ENCODE measurements at regions not wholly inside any gene's neighbourhood (a gene's known extent, or its start where the extent isn't known, plus 50 kb on each side); places are given as distances from the start of the nearest gene placed in this dataset.
"Not testable (repeated sequence)": the region's sequence is repeated elsewhere in the genome, so short reads cannot be mapped to it uniquely, and the experiment has no call there.

DNA sequence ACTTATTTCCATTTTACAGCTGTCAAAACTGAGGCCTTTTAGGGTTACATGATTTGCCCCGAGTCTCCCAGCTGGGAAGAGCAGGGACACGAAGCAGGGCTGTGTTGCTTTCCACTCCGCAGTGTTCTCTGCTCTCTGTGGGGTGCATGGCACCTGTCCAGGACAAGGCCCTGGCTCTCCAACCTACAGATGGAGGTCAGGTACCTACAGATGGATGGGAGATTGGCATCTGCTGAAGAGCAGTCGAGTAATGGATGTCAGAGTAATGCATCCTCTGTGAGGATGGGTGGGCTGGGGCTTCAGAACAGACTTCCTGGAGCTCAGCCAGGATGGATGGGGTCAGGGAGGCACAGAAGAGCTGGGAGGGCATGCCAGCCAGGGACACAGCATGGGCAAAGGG, 85.0 kb downstream of the EMX2 start:
- FAIRE-seq (no peak), DNase-seq (ENCODE audit: low read depth) (no peak)
- no peak overlapping the region for H3K4me3 ChIP-seq (ENCODE audit: low read depth, low read length)
- H3K27me3 ChIP-seq (ENCODE audit: control insufficient read depth, insufficient read depth, low read length): no peaks in the 10 kb centered on the region
- TF ChIP-seq, protein P1, sequence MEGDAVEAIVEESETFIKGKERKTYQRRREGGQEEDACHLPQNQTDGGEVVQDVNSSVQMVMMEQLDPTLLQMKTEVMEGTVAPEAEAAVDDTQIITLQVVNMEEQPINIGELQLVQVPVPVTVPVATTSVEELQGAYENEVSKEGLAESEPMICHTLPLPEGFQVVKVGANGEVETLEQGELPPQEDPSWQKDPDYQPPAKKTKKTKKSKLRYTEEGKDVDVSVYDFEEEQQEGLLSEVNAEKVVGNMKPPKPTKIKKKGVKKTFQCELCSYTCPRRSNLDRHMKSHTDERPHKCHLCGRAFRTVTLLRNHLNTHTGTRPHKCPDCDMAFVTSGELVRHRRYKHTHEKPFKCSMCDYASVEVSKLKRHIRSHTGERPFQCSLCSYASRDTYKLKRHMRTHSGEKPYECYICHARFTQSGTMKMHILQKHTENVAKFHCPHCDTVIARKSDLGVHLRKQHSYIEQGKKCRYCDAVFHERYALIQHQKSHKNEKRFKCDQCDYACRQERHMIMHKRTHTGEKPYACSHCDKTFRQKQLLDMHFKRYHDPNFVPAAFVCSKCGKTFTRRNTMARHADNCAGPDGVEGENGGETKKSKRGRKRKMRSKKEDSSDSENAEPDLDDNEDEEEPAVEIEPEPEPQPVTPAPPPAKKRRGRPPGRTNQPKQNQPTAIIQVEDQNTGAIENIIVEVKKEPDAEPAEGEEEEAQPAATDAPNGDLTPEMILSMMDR (IDR thresholded peaks at IDR 0.05; ENCODE audit: insufficient read depth, low read length, severe bottlenecking): no peak
- no peaks in the 10 kb centered on the region for H3K36me3 ChIP-seq (ENCODE audit: control insufficient read depth, insufficient read depth, low read length)

DNA sequence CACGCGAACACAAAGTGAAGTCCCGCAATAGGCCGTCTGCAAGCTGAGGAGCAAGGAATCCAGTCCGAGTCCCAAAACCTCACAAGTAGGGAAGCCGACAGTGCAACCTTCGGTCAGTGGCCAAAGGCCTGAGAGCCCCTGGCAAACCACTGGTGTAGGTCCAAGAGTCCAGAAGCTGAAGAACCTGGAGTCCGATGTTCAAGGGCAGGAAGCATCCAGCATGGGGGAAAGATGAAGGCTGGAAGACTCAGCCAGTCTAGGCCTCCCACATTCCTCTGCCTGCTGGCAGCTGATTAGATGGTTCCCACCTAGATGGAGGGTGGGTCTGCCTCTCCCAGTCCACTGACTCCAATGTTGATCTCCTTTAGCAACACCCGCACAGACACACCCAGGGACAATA, 87.2 kb downstream of the EMX2 start:
- H3K4me3 ChIP-seq (ENCODE audit: low read depth, low read length); FAIRE-seq; DNase-seq (ENCODE audit: low read depth); H3K36me3 ChIP-seq (ENCODE audit: control insufficient read depth, insufficient read depth, low read length); H3K27me3 ChIP-seq (ENCODE audit: control insufficient read depth, insufficient read depth, low read length): not testable (repeated sequence)

DNA sequence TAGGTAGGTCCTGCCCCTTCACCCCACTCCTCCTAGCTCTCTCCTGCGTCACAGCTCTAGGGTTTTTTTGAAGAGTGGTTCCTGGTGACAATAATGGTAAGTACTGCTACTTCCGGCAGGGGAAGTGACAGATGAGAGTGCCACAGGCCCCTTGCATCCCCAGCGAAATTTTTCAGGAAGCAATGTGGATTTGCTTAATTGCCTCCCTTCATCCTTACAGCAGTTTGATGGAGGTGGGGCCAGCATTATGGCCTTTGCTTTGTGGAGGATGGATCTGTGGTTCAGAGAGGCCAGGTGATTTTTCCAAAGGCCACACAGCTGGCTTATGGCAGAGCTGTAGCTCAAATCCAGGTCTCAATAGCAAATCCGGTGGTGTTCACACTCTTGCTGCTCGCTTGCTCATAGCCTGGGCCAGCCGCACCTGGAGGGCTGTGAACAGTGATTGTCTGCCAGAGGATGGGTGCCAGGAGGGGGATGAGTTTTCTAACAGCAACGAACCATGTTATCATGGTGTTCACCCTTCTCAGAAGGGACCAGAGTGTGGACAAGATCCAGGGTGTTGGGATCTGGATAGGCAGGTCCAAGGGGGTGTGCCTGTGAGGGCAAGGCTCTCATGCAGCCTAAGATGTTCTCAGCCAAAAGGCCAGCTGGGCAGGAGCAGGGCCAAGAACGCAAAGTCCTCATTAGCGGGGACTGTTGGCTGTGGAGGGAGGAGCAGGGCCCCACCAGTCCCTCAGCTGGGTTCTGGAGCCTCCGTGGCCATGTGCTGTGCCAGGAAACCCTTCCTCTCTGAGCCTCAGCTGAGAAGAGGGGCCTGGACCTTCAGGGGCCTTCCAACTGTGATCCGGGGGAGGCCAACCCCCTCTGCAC, 89.0 kb downstream of the EMX2 start:
- Histone ChIP-seq H3K4me3 (ENCODE audit: low read depth, low read length) (no peak overlapping the region), H3K27me3 (ENCODE audit: control insufficient read depth, insufficient read depth, low read length) (no peaks in the 10 kb centered on the region), H3K36me3 (ENCODE audit: control insufficient read depth, insufficient read depth, low read length) (no peaks in the 10 kb centered on the region)
- DNase-seq (ENCODE audit: low read depth) (no peak), FAIRE-seq (no peak)
- TF ChIP-seq, protein P1 (IDR thresholded peaks at IDR 0.05; ENCODE audit: insufficient read depth, low read length, severe bottlenecking): no peak

DNA sequence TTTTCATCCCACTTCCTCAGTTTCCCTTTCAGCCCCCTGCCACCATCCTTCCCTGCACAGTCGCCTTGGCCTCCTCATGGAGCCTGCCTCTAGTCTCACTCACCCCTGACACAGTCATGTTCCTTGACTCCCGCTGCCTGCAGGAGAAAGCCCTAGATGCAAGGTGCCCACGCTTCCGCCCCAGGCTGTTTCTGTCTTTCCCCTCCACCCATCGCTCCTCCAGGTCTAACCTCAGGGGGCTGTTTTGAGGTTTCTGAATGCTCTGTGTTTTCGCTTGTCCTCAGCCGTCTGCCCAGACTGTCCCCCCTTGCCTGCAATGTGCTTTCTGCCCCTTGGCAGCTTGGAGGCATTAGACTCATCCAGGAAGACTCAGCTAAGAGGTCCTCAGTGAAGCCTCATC, 89.9 kb downstream of the EMX2 start:
- H3K36me3 ChIP-seq (ENCODE audit: control insufficient read depth, insufficient read depth, low read length): no peaks in the 10 kb centered on the region
- no peaks in the 10 kb centered on the region for H3K27me3 ChIP-seq (ENCODE audit: control insufficient read depth, insufficient read depth, low read length)
- TF ChIP-seq, protein P1 (IDR thresholded peaks at IDR 0.05; ENCODE audit: insufficient read depth, low read length, severe bottlenecking): no peak
- H3K4me3 ChIP-seq (ENCODE audit: low read depth, low read length): no peak overlapping the region
- DNase-seq (ENCODE audit: low read depth) (no peak), FAIRE-seq (no peak)

DNA sequence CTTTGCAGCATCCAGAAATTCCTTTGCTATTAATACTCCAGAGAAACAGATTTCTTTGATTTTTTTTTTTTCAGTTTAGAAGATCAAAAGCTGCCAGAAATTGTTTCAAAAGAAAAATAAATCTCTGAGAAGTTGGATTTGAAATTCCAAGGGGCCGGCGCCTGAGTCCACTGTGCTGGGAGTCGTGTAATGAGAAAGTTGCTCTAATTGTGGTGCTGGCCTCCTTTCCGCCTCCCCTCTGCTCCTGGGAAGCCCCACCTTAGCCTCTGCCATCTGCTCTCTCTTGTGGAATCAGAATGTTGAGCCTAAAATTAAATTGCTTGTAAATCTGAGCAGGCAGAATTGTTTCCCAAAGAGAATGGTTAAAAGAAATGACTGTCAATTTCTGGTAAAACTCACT, 93.3 kb downstream of the EMX2 start:
- Histone ChIP-seq H3K36me3 (ENCODE audit: control insufficient read depth, insufficient read depth, low read length) (no peaks in the 10 kb centered on the region), H3K4me3 (ENCODE audit: low read depth, low read length) (no peak overlapping the region), H3K27me3 (ENCODE audit: control insufficient read depth, insufficient read depth, low read length) (no peaks in the 10 kb centered on the region)
- TF ChIP-seq, protein P1 (IDR thresholded peaks at IDR 0.05; ENCODE audit: insufficient read depth, low read length, severe bottlenecking): no peak
- DNase-seq (ENCODE audit: low read depth) (no peak), FAIRE-seq (no peak)

DNA sequence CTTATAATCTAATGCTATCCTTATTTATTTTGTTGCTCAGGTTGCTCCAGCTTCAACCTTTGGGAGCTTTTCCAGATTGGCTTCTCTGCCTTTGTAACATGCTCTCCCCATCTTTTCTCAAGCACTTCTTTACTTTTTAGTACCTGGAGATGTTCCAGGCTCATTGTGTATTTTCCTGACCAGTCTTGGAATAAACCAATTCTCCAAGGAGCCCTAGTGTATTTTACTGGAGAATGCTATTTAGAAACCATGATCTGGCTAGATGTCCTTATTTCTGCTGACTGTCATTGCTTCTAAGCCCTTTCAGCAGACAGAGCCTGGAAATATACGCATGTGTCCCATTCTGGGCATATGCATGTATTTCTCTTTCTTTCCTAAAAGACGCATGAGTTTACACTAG, 95.7 kb downstream of the EMX2 start:
- no peaks in the 10 kb centered on the region for H3K36me3 ChIP-seq (ENCODE audit: control insufficient read depth, insufficient read depth, low read length)
- H3K4me3 ChIP-seq (ENCODE audit: low read depth, low read length): no peak overlapping the region
- FAIRE-seq (no peak), DNase-seq (ENCODE audit: low read depth) (no peak)
- no peaks in the 10 kb centered on the region for H3K27me3 ChIP-seq (ENCODE audit: control insufficient read depth, insufficient read depth, low read length)
- TF ChIP-seq, protein P1 (IDR thresholded peaks at IDR 0.05; ENCODE audit: insufficient read depth, low read length, severe bottlenecking): no peak
